ENCODE measurements at regions not wholly inside any gene's neighbourhood (a gene's known extent, or its start where the extent isn't known, plus 50 kb on each side); places are given as distances from the start of the nearest gene placed in this dataset.

GRCh38 chr4:54359919-54360650 lies 131.0 kb downstream of the PDGFRA start:
- DNase-seq = no peak

GRCh38 chr4:54363037-54363436 lies 133.9 kb downstream of the PDGFRA start:
- no peak for DNase-seq

- DNase-seq = no peak
Observed at GRCh38 chr4:54365691-54366090, 136.6 kb downstream of the PDGFRA start.

GRCh38 chr4:54367059-54367458 lies 138.0 kb downstream of the PDGFRA start:
- DNase-seq = no peak

- DNase-seq = no peak
Observed at GRCh38 chr4:54368281-54369265, 139.5 kb downstream of the PDGFRA start.

- no peak for DNase-seq
Observed at GRCh38 chr4:54371173-54371572, 142.1 kb downstream of the PDGFRA start.

- no peak for DNase-seq
Observed at GRCh38 chr4:54372951-54373350, 143.9 kb downstream of the PDGFRA start.

- no peak for DNase-seq
Observed at GRCh38 chr4:54373718-54374210, 144.7 kb downstream of the PDGFRA start.

GRCh38 chr4:54378461-54378860 lies 149.4 kb downstream of the PDGFRA start:
- DNase-seq = no peak

- DNase-seq = no peak
Observed at GRCh38 chr4:54384152-54384551, 155.1 kb downstream of the PDGFRA start.

- no peak for DNase-seq
Observed at GRCh38 chr4:54384563-54384962, 155.5 kb downstream of the PDGFRA start.

GRCh38 chr4:54386042-54386669 lies 157.1 kb downstream of the PDGFRA start:
- DNase-seq = no peak

GRCh38 chr4:54386693-54387092 lies 157.6 kb downstream of the PDGFRA start:
- DNase-seq = no peak

GRCh38 chr4:54390670-54391069 lies 161.6 kb downstream of the PDGFRA start:
- DNase-seq = no peak

GRCh38 chr4:54391104-54391503 lies 162.0 kb downstream of the PDGFRA start:
- DNase-seq = no peak

- DNase-seq = no peak
Observed at GRCh38 chr4:54392479-54392878, 163.4 kb downstream of the PDGFRA start.

- DNase-seq = no peak
Observed at GRCh38 chr4:54393243-54393642, 164.2 kb downstream of the PDGFRA start.

- no peak for DNase-seq
Observed at GRCh38 chr4:54395013-54395527, 166.0 kb downstream of the PDGFRA start.

GRCh38 chr4:54400188-54400587 lies 171.1 kb downstream of the PDGFRA start:
- no peak for DNase-seq

GRCh38 chr4:54400802-54401201 lies 171.7 kb downstream of the PDGFRA start:
- DNase-seq = no peak

GRCh38 chr4:54402880-54403480 lies 173.9 kb downstream of the PDGFRA start:
- DNase-seq = no peak

GRCh38 chr4:54403700-54404453 lies 174.8 kb downstream of the PDGFRA start:
- no peak for DNase-seq
